OCI-LY7 (cell line): ENCODE measurements at regions not wholly inside any gene's neighbourhood (a gene's known extent, or its start where the extent isn't known, plus 50 kb on each side); places are given as distances from the start of the nearest gene placed in this dataset.

Experiments
- BruUV-seq: library from RNA; stranded (reverse); fragments of 400-500 nt; replicated peaks from 2 replicates; lab custom pipeline; 2021; lab: Mats Ljungman, UMichigan
- CTCF ChIA-PET: fragments of 300-600 bp; sonication (Branson Sonifier 250); formaldehyde crosslinking; loops from one replicate; lab custom pipeline; 2022; ENCODE audit warnings: antibody characterized with exemption; ENCODE audit not compliant: unreplicated experiment; lab: Charles Lee
- POLR2A ChIA-PET: fragments of 300-600 bp; sonication (Branson Sonifier 250); formaldehyde crosslinking; loops from one replicate; lab custom pipeline; 2022; ENCODE audit warnings: antibody characterized with exemption; lab: Charles Lee
- DNase-seq: peaks from one replicate; pipeline ENCODE4 v3.0.0-alpha.2; 2015; ENCODE audit warnings: low spot score
- H2AFZ ChIP-seq: fragments of 200-600 bp; sonication (generic), shearing (Covaris generic); 2 replicates; pipeline ENCODE4 v1.6.1; 2014; ENCODE audit warnings: mild to moderate bottlenecking, antibody characterized with exemption, low read length, moderate library complexity
- H3K27ac ChIP-seq: fragments of 200-600 bp; sonication (generic); 2 replicates; pipeline ENCODE4 v1.5.1; 2014; ENCODE audit warnings: mixed run types, low read depth, mild to moderate bottlenecking, moderate library complexity, low read length, inconsistent platforms; ENCODE audit not compliant: poor library complexity, severe bottlenecking
- H3K36me3 ChIP-seq: fragments of 200-600 bp; sonication (generic); 2 replicates; pipeline ENCODE4 v1.6.1; 2014; ENCODE audit warnings: mild to moderate bottlenecking, antibody characterized with exemption, low read length, moderate library complexity, mixed read lengths; ENCODE audit not compliant: insufficient read depth
- H3K4me1 ChIP-seq: fragments of 200-600 bp; sonication (generic); 2 replicates; pipeline ENCODE4 v1.5.1; 2014; ENCODE audit warnings: mild to moderate bottlenecking, low read length; ENCODE audit not compliant: insufficient read depth, poor library complexity, severe bottlenecking
- H3K4me2 ChIP-seq: fragments of 200-600 bp; sonication (generic); 2 replicates; pipeline ENCODE4 v1.6.1; 2014; ENCODE audit warnings: mild to moderate bottlenecking, low read length
- H3K4me3 ChIP-seq: fragments of 200-600 bp; sonication (generic); 2 replicates; pipeline ENCODE4 v1.5.1; 2014; ENCODE audit warnings: mild to moderate bottlenecking, low read depth, low read length; ENCODE audit not compliant: poor library complexity, severe bottlenecking
- H3K79me2 ChIP-seq: fragments of 200-600 bp; sonication (generic); 2 replicates; pipeline ENCODE4 v1.6.1; 2016; ENCODE audit warnings: low read depth, mild to moderate bottlenecking, low read length, moderate library complexity, mixed read lengths; ENCODE audit not compliant: insufficient read depth
- H3K9me2 ChIP-seq: fragments of 200-600 bp; sonication (generic); 2 replicates; pipeline ENCODE4 v1.6.1; 2016; ENCODE audit warnings: mild to moderate bottlenecking, low read length, mixed read lengths; ENCODE audit not compliant: insufficient read depth
- H3K9me3 ChIP-seq: fragments of 200-600 bp; sonication (generic); 2 replicates; pipeline ENCODE4 v1.6.1; 2014; ENCODE audit warnings: mild to moderate bottlenecking, mixed run types, low read length, mixed read lengths
- H4K20me1 ChIP-seq: fragments of 200-600 bp; sonication (generic); 2 replicates; pipeline ENCODE4 v1.6.1; 2014; ENCODE audit warnings: mild to moderate bottlenecking, antibody characterized with exemption, low read length, moderate library complexity, mixed read lengths; ENCODE audit not compliant: insufficient read depth
- EZH2phosphoT487 ChIP-seq: fragments of 200-600 bp; sonication (generic); IDR thresholded peaks from 2 replicates; pipeline ENCODE4 v1.6.1; 2018; ENCODE audit warnings: low read depth, borderline replicate concordance, mild to moderate bottlenecking, mixed run types, antibody characterized with exemption, low read length, moderate library complexity, mixed read lengths
- intact Hi-C: fragments of 100-400 bp; cut with micrococcal nuclease; formaldehyde crosslinking; loops from one replicate; pipeline ENCODE4 v1.10.0; 2022; ENCODE audit not compliant: unreplicated experiment
- TF ChIP-seq, protein P1 (sequence below): fragments of 200-600 bp; sonication (generic); conservative IDR thresholded peaks from 2 replicates; pipeline ENCODE4 v1.5.1; 2014; ENCODE audit warnings: mild to moderate bottlenecking, antibody characterized with exemption, low read length, moderate library complexity, mixed read lengths

DNA sequence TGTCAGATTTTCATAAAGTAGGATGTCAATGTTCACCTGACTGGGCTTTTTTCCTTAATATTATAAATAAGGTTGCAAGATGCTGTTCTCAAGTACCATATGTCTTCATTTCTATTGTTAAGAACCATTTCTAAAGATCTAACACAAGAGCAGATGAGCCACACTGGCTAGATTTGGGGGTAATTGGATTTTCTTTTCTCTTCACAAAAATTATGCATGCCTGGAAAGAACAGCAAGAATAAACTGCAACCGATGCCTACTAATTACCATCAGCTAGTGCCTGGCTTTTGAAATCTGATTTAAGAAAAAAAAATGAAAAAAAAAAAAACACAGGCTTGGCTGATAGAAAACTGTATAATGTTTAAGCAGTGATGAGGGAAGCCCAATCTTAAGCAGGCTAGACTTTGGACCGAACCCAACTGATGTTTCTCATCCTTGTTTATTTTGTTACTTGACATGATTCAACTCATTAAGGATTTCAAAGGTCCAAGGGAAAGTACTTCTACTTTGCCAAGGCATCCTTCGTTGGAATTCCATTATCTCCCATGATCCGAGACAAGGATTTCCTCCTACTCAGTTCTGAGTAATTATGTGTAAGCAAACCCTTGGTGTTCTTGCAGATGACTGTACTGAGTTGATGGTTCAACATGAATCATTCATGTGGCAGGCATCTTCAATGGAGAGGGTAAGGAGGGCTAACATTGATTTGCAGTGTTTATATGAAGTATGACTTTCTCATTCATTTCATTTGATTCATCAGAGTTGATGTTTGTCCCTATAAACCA, 300.5 kb downstream of the SPRY2 start:
- intact Hi-C loops: no loop called here
- ChIA-PET CTCF (no interaction called here), POLR2A (interaction anchor here (1.2 kb wide), 1 partner anchor 20 kb away, joined by 4 read pairs; no protein-coding TSS in a partner anchor)
- H3K9me2 ChIP-seq: no peaks in the 10 kb centered on the region
- H3K4me1 ChIP-seq: no peaks in the 10 kb centered on the region
- H4K20me1 ChIP-seq: no peaks in the 10 kb centered on the region
- H3K9me3 ChIP-seq: no peaks in the 10 kb centered on the region
- H2AFZ ChIP-seq: no peak overlapping the region
- no peak overlapping the region for H3K4me3 ChIP-seq
- H3K27ac ChIP-seq: no peak overlapping the region
- H3K4me2 ChIP-seq: no peak overlapping the region
- TF ChIP-seq EZH2phosphoT487: no peak
- TF ChIP-seq, protein P1, sequence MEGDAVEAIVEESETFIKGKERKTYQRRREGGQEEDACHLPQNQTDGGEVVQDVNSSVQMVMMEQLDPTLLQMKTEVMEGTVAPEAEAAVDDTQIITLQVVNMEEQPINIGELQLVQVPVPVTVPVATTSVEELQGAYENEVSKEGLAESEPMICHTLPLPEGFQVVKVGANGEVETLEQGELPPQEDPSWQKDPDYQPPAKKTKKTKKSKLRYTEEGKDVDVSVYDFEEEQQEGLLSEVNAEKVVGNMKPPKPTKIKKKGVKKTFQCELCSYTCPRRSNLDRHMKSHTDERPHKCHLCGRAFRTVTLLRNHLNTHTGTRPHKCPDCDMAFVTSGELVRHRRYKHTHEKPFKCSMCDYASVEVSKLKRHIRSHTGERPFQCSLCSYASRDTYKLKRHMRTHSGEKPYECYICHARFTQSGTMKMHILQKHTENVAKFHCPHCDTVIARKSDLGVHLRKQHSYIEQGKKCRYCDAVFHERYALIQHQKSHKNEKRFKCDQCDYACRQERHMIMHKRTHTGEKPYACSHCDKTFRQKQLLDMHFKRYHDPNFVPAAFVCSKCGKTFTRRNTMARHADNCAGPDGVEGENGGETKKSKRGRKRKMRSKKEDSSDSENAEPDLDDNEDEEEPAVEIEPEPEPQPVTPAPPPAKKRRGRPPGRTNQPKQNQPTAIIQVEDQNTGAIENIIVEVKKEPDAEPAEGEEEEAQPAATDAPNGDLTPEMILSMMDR: no peak
- no TSS peak for BruUV-seq
- DNase-seq: no peak
- no peaks in the 10 kb centered on the region for H3K36me3 ChIP-seq
- no peaks in the 10 kb centered on the region for H3K79me2 ChIP-seq

DNA sequence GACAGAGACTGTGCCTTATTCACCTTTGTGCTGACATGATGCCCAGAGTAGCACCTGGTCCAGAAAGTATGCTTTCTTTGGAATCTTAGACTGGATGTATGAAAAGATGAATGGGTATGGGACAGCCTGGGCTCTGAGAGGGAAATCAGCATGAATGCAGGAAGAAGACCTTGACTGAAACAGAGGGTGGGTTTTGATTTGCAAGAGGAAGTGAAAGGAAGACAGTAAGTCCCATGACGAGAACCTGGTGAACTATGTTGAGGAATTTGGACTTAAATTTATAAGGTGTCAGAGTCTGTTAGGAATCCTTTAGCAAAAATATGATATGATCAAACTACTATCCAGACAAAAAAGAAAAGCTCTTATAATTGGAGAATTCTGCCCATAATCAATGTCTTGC, 301.9 kb downstream of the SPRY2 start:
- no TSS peak for BruUV-seq
- Histone ChIP-seq H3K36me3 (no peaks in the 10 kb centered on the region), H3K4me1 (no peaks in the 10 kb centered on the region), H3K79me2 (no peaks in the 10 kb centered on the region), H3K9me3 (no peaks in the 10 kb centered on the region), H4K20me1 (no peaks in the 10 kb centered on the region), H3K27ac (no peak overlapping the region), H3K4me3 (no peak overlapping the region), H3K4me2 (no peak overlapping the region), H3K9me2 (no peaks in the 10 kb centered on the region), H2AFZ (no peak overlapping the region)
- intact Hi-C loops: no loop called here
- POLR2A ChIA-PET: no interaction called here
- CTCF ChIA-PET: no interaction called here
- DNase-seq: no peak
- no peak for TF ChIP-seq EZH2phosphoT487
- TF ChIP-seq, protein P1: no peak

DNA sequence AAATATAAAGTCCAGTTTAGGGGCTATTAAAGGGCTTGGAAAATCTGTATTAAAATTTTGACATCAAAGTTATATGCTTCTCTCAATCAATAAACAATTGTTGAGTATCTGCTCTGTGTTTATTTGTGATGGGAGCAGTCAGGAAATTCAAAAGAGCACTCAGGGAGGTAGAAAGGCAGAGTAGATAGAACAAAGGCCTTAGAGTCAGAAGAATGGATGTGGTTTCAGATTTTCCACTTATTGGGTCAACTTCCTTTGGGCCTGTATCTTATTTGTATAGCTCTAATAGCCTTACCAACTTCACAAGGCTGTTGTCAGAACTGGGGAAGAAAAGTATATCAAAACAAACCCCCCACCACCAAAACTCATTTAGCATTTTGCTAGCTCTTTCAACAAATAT, 302.6 kb downstream of the SPRY2 start:
- Histone ChIP-seq H3K9me3 (no peaks in the 10 kb centered on the region), H4K20me1 (no peaks in the 10 kb centered on the region), H3K27ac (no peak overlapping the region), H3K36me3 (no peaks in the 10 kb centered on the region), H3K9me2 (no peaks in the 10 kb centered on the region), H3K4me1 (no peaks in the 10 kb centered on the region), H3K79me2 (no peaks in the 10 kb centered on the region), H3K4me3 (no peak overlapping the region), H2AFZ (no peak overlapping the region), H3K4me2 (no peak overlapping the region)
- no peak for DNase-seq
- CTCF ChIA-PET: no interaction called here
- TF ChIP-seq, protein P1: no peak
- TF ChIP-seq EZH2phosphoT487: no peak
- BruUV-seq: no TSS peak
- POLR2A ChIA-PET: no interaction called here
- intact Hi-C loops: no loop called here
